Calu3 (cell line): ENCODE measurements at regions not wholly inside any gene's neighbourhood (a gene's known extent, or its start where the extent isn't known, plus 50 kb on each side); places are given as distances from the start of the nearest gene placed in this dataset.
A peak's percentile ranks its signal among the peaks of the same experiment; 100 is the strongest.

Source experiments
- BruUV-seq: library from RNA; stranded (reverse); fragments of 400-500 nt; replicated peaks from 2 replicates; lab custom pipeline; 2021; lab: Mats Ljungman, UMichigan
- CTCF ChIA-PET: fragments of 300-600 bp; sonication (Branson Sonifier 250); formaldehyde crosslinking; loops from one replicate; lab custom pipeline; 2022; ENCODE audit warnings: antibody characterized with exemption; lab: Charles Lee
- DNase-seq: peaks from one replicate; pipeline ENCODE4 v3.0.0; 2022
- H3K27ac Mint-ChIP-seq: one replicate; pipeline ENCODE4 v1.8.0; 2022; ENCODE audit warnings: mixed read lengths; ENCODE audit not compliant: unreplicated experiment
- H3K27me3 Mint-ChIP-seq: one replicate; pipeline ENCODE4 v1.8.0; 2022; ENCODE audit warnings: mixed read lengths; ENCODE audit not compliant: unreplicated experiment
- H3K36me3 Mint-ChIP-seq: one replicate; pipeline ENCODE4 v1.8.0; 2022; ENCODE audit warnings: mild to moderate bottlenecking, moderate library complexity, mixed read lengths; ENCODE audit not compliant: insufficient read depth, unreplicated experiment
- H3K4me1 Mint-ChIP-seq: one replicate; pipeline ENCODE4 v1.8.0; 2022; ENCODE audit warnings: mild to moderate bottlenecking, low read depth, mixed read lengths; ENCODE audit not compliant: unreplicated experiment
- H3K4me3 Mint-ChIP-seq: one replicate; pipeline ENCODE4 v1.8.0; 2022; ENCODE audit warnings: mild to moderate bottlenecking, low read depth, moderate library complexity, mixed read lengths; ENCODE audit not compliant: unreplicated experiment
- H3K9me3 Mint-ChIP-seq: one replicate; pipeline ENCODE4 v1.8.0; 2022; ENCODE audit warnings: low read depth, mixed read lengths; ENCODE audit not compliant: unreplicated experiment
- CTCF ChIP-seq: fragments of 200-600 bp; IDR thresholded peaks from one replicate; pipeline ENCODE4 v1.8.0; 2022; ENCODE audit warnings: antibody characterized with exemption; ENCODE audit not compliant: unreplicated experiment
- intact Hi-C: fragments of 100-400 bp; cut with micrococcal nuclease; formaldehyde crosslinking; loops from one replicate; pipeline ENCODE4 v1.10.0; 2022; ENCODE audit not compliant: unreplicated experiment

GRCh38 chr17:45715787-45716186 is 68.3 kb upstream of the CRHR1 start:
- no peak for DNase-seq
- Mint-ChIP-seq H3K36me3 (no peaks in the 10 kb centered on the region), H3K9me3 (no peaks in the 10 kb centered on the region), H3K4me3 (no peak overlapping the region), H3K27ac (no peak overlapping the region), H3K27me3 (peaks cover 44% of the 10 kb centered on the region), H3K4me1 (peaks cover 14% of the 10 kb centered on the region)
- intact Hi-C loops, result no loop called here
- BruUV-seq, result no TSS peak
- no peak for TF ChIP-seq CTCF
- CTCF ChIA-PET, result no interaction called here

GRCh38 chr17:45718791-45719190 is 65.3 kb upstream of the CRHR1 start:
- Mint-ChIP-seq H3K36me3 (no peaks in the 10 kb centered on the region), H3K27ac (no peak overlapping the region)
- no peak for TF ChIP-seq CTCF

GRCh38 chr17:45719335-45720071 is 64.6 kb upstream of the CRHR1 start:
- peak; percentile 68 for DNase-seq
- Mint-ChIP-seq H3K27me3 (peaks cover 45% of the 10 kb centered on the region), H3K4me1 (peaks cover 14% of the 10 kb centered on the region), H3K4me3 (no peak overlapping the region), H3K9me3 (peaks cover 2% of the 10 kb centered on the region), H3K36me3 (no peaks in the 10 kb centered on the region), H3K27ac (no peak overlapping the region)
- BruUV-seq, result no TSS peak
- intact Hi-C loops, result loop anchor here (5.0 kb wide), 1 partner anchor 113 kb away; no protein-coding TSS in a partner anchor
- CTCF ChIA-PET, result interaction anchor here (1.1 to 1.4 kb wide), 2 partner anchors 79 to 112 kb away, joined by 3 to 7 read pairs; no protein-coding TSS in a partner anchor
- TF ChIP-seq CTCF, result peak; percentile 61

More at GRCh38 chr17:45718791-45719190, 65.3 kb upstream of the CRHR1 start:
- DNase-seq, result no peak
- peaks cover 45% of the 10 kb centered on the region for H3K27me3 Mint-ChIP-seq
- CTCF ChIA-PET, result no interaction called here
- H3K4me1 Mint-ChIP-seq, result peaks cover 14% of the 10 kb centered on the region
- intact Hi-C loops, result no loop called here
- no peaks in the 10 kb centered on the region for H3K9me3 Mint-ChIP-seq
- H3K4me3 Mint-ChIP-seq, result no peak overlapping the region
- no TSS peak for BruUV-seq

- intact Hi-C loops, result loop anchor here (5.0 kb wide), 1 partner anchor 112 kb away; no protein-coding TSS in a partner anchor
- CTCF ChIA-PET, result interaction anchor here (1.1 to 1.4 kb wide), 2 partner anchors 80 to 111 kb away, joined by 3 to 7 read pairs; no protein-coding TSS in a partner anchor
These were observed 63.7 kb upstream of the CRHR1 start for GRCh38 chr17:45720386-45720785.

More at GRCh38 chr17:45720386-45720785, 63.7 kb upstream of the CRHR1 start:
- H3K36me3 Mint-ChIP-seq, result no peaks in the 10 kb centered on the region
- no peak overlapping the region for H3K4me3 Mint-ChIP-seq
- H3K9me3 Mint-ChIP-seq, result peaks cover 2% of the 10 kb centered on the region
- peaks cover 14% of the 10 kb centered on the region for H3K4me1 Mint-ChIP-seq
- TF ChIP-seq CTCF, result no peak
- H3K27ac Mint-ChIP-seq, result no peak overlapping the region
- no peak for DNase-seq
- H3K27me3 Mint-ChIP-seq, result peaks cover 45% of the 10 kb centered on the region
- no TSS peak for BruUV-seq
